ENCODE measurements at regions not wholly inside any gene's neighbourhood (a gene's known extent, or its start where the extent isn't known, plus 50 kb on each side); places are given as distances from the start of the nearest gene placed in this dataset.
"Not testable (repeated sequence)": the region's sequence is repeated elsewhere in the genome, so short reads cannot be mapped to it uniquely, and the experiment has no call there.

GRCh38 chr9:31912636-31913035, 471.8 kb upstream of the ACO1 start:
- no peak overlapping the region for H3K9ac ChIP-seq (ENCODE audit: extremely low read depth, low read length, poor library complexity, severe bottlenecking)
- H3K36me3 ChIP-seq (ENCODE audit: control insufficient read depth, insufficient read depth, low read length): no peaks in the 10 kb centered on the region
- H3K9me3 ChIP-seq (ENCODE audit: control insufficient read depth, low read length): no peaks in the 10 kb centered on the region
- no peak overlapping the region for H3K27ac Mint-ChIP-seq
- TF ChIP-seq CTCF (conservative IDR thresholded peaks at IDR 0.05): no peak
- DNase-seq: no peak
- H3K4me1 ChIP-seq (ENCODE audit: control insufficient read depth, insufficient read depth, low read length): peaks cover 3% of the 10 kb centered on the region
- H3K4me3 ChIP-seq (ENCODE audit: low read length): no peak overlapping the region
- no peaks in the 10 kb centered on the region for H3K27me3 Mint-ChIP-seq (ENCODE audit: insufficient read depth)
- no peaks in the 10 kb centered on the region for H3K36me3 Mint-ChIP-seq (ENCODE audit: low read depth)
- H3K27me3 ChIP-seq (ENCODE audit: control insufficient read depth, insufficient read depth, low read length, poor library complexity, severe bottlenecking): no peaks in the 10 kb centered on the region
- no peak overlapping the region for H3K4me3 Mint-ChIP-seq
- no peak overlapping the region for H3K27ac ChIP-seq (ENCODE audit: low read depth, low read length)
- peaks cover 6% of the 10 kb centered on the region for H3K4me1 Mint-ChIP-seq
- no peaks in the 10 kb centered on the region for H3K9me3 Mint-ChIP-seq

DNA sequence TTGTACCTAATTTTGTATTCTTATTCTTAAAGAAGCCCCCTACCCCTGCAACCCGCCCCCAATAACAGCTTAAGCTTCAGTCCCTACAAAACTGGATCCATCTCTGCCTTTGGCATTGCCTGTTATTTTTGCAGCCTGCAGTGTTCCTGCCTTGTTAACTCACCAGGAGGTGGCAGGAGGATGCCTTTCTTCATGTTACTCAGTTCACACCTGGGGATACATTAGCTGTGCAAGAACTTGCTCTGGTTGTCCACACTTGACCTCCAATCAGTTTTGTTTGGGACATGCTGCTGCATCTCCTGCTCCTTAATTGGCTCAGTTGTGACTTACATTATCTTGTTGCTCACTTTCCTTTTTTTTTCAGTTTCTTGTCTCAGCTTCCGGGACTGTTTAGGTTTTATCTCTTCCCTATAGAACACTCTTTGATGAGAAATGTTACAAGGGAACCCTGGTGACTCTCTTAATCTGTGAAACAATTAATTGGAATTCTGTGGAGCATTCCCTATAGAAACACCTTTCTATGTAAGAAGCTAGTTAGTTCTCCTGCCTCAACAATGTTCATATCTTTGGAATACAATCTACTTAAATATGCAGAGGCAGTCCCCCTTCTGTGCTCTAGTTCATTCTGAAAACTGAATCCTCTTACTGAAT, 467.7 kb upstream of the ACO1 start:
- Mint-ChIP-seq H3K9me3 (no peaks in the 10 kb centered on the region), H3K36me3 (ENCODE audit: low read depth) (no peaks in the 10 kb centered on the region), H3K4me1 (peaks cover 6% of the 10 kb centered on the region), H3K27me3 (ENCODE audit: insufficient read depth) (no peaks in the 10 kb centered on the region), H3K27ac (no peak overlapping the region), H3K4me3 (no peak overlapping the region)
- 57 to 86% methylated on average over 1 to 2 of the region's 2 CpGs for WGBS, 2 experiments (ENCODE audit: insufficient coverage in 1 of 2, insufficient read length in 1 of 2)
- H3K4me3 ChIP-seq (ENCODE audit: low read length): no peak overlapping the region
- no peak overlapping the region for H3K27ac ChIP-seq (ENCODE audit: low read depth, low read length)
- H3K27me3 ChIP-seq (ENCODE audit: control insufficient read depth, insufficient read depth, low read length, poor library complexity, severe bottlenecking): no peaks in the 10 kb centered on the region
- no peak overlapping the region for H3K9ac ChIP-seq (ENCODE audit: extremely low read depth, low read length, poor library complexity, severe bottlenecking)
- no peaks in the 10 kb centered on the region for H3K36me3 ChIP-seq (ENCODE audit: control insufficient read depth, insufficient read depth, low read length)
- DNase-seq: peak; percentile 68
- H3K4me1 ChIP-seq (ENCODE audit: control insufficient read depth, insufficient read depth, low read length): peaks cover 3% of the 10 kb centered on the region
- H3K9me3 ChIP-seq (ENCODE audit: control insufficient read depth, low read length): no peaks in the 10 kb centered on the region
- TF ChIP-seq CTCF (conservative IDR thresholded peaks at IDR 0.05): peak; percentile 66

DNA sequence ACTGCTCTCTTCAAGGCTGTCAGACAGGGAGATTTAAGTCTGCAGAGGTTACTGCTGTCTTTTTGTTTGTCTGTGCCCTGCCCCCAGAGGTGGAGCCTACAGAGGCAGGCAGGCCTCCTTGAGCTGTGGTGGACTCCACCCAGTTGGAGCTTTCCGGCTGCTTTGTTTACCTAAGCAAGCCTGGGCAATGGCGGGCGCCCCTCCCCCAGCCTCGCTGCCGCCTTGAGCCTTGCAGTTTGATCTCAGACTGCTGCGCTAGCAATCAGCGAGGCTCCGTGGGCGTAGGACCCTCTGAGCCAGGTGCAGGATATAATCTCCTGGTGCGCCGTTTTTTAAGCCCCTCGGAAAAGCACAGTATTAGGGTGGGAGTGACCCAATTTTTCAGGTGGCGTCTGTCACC, 446.7 kb upstream of the ACO1 start:
- DNase-seq; H3K27ac ChIP-seq (ENCODE audit: low read depth, low read length); H3K4me1 ChIP-seq (ENCODE audit: control insufficient read depth, insufficient read depth, low read length); H3K36me3 Mint-ChIP-seq (ENCODE audit: low read depth); H3K36me3 ChIP-seq (ENCODE audit: control insufficient read depth, insufficient read depth, low read length); H3K9me3 ChIP-seq (ENCODE audit: control insufficient read depth, low read length); H3K27me3 ChIP-seq (ENCODE audit: control insufficient read depth, insufficient read depth, low read length, poor library complexity, severe bottlenecking); H3K9ac ChIP-seq (ENCODE audit: extremely low read depth, low read length, poor library complexity, severe bottlenecking); H3K27me3 Mint-ChIP-seq (ENCODE audit: insufficient read depth); H3K4me3 ChIP-seq (ENCODE audit: low read length); H3K4me1 Mint-ChIP-seq; H3K27ac Mint-ChIP-seq; H3K4me3 Mint-ChIP-seq: not testable (repeated sequence)
- H3K9me3 Mint-ChIP-seq: peaks cover 42% of the 10 kb centered on the region
- 96 to 100% methylated on average over 4 to 13 of the region's 13 CpGs for whole genome bisulfite sequencing, 2 experiments (ENCODE audit: insufficient coverage in 1 of 2, insufficient read length in 1 of 2)

DNA sequence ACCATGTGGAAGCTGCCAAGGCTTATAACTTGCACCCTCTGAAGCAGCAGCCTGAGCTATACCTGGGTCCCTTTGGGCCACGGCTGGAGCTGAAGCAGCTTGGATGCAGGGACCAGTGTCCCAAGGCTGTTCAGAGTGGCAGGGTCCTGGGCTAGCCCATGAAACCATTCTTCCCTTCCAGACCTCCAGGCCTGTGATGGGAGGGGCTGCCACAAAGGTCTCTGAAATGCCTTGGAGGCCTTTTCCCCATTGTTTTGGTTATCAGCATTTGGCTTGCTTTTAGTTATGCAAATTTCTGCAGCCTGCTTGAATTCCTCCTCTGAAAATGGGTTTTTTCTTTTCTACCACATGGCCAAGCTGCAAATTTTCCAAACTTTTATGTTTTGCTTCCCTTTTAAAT, 433.7 kb upstream of the ACO1 start:
- Mint-ChIP-seq H3K4me3 (no peak overlapping the region), H3K4me1 (no peaks in the 10 kb centered on the region), H3K27ac (no peak overlapping the region), H3K36me3 (ENCODE audit: low read depth) (no peaks in the 10 kb centered on the region), H3K9me3 (peaks cover 40% of the 10 kb centered on the region), H3K27me3 (ENCODE audit: insufficient read depth) (no peaks in the 10 kb centered on the region)
- no peak for TF ChIP-seq CTCF (conservative IDR thresholded peaks at IDR 0.05)
- no peaks in the 10 kb centered on the region for H3K27me3 ChIP-seq (ENCODE audit: control insufficient read depth, insufficient read depth, low read length, poor library complexity, severe bottlenecking)
- no peaks in the 10 kb centered on the region for H3K36me3 ChIP-seq (ENCODE audit: control insufficient read depth, insufficient read depth, low read length)
- H3K4me1 ChIP-seq (ENCODE audit: control insufficient read depth, insufficient read depth, low read length): no peaks in the 10 kb centered on the region
- WGBS, 2 experiments (ENCODE audit: insufficient coverage in 1 of 2, insufficient read length in 1 of 2): 71% methylated on average over 1 of the region's 1 CpG; no CpG with 5 or more reads in 1 of the 2 experiments
- no peak for DNase-seq
- no peak overlapping the region for H3K9ac ChIP-seq (ENCODE audit: extremely low read depth, low read length, poor library complexity, severe bottlenecking)
- peaks cover 10% of the 10 kb centered on the region for H3K9me3 ChIP-seq (ENCODE audit: control insufficient read depth, low read length)
- no peak overlapping the region for H3K4me3 ChIP-seq (ENCODE audit: low read length)
- no peak overlapping the region for H3K27ac ChIP-seq (ENCODE audit: low read depth, low read length)
